GM06990 (cell line): ENCODE measurements at regions not wholly inside any gene's neighbourhood (a gene's known extent, or its start where the extent isn't known, plus 50 kb on each side); places are given as distances from the start of the nearest gene placed in this dataset.

Experiments
- DNase-seq: peaks from one replicate; pipeline ENCODE4 v3.0.0-alpha.2; 2011; ENCODE audit not compliant: insufficient read length; ENCODE audit errors: extremely low read depth
- H3K27me3 ChIP-seq: replicated peaks from 2 replicates; pipeline ENCODE4 v1.6.0; 2011; ENCODE audit warnings: low read length; ENCODE audit not compliant: control insufficient read depth, insufficient read depth
- H3K36me3 ChIP-seq: 2 replicates; pipeline ENCODE4 v1.5.1; 2011; ENCODE audit warnings: low read length; ENCODE audit not compliant: control insufficient read depth, insufficient read depth
- H3K4me3 ChIP-seq: replicated peaks from 2 replicates; pipeline ENCODE4 v1.5.1; 2011; ENCODE audit warnings: low read depth, mild to moderate bottlenecking, control low read depth, low read length
- TF ChIP-seq, protein P1 (sequence below): IDR thresholded peaks from 2 replicates; pipeline ENCODE4 v1.5.1; 2011; ENCODE audit warnings: low read length, control low read depth, mild to moderate bottlenecking, inconsistent platforms; ENCODE audit not compliant: insufficient read depth, poor library complexity, severe bottlenecking

DNA sequence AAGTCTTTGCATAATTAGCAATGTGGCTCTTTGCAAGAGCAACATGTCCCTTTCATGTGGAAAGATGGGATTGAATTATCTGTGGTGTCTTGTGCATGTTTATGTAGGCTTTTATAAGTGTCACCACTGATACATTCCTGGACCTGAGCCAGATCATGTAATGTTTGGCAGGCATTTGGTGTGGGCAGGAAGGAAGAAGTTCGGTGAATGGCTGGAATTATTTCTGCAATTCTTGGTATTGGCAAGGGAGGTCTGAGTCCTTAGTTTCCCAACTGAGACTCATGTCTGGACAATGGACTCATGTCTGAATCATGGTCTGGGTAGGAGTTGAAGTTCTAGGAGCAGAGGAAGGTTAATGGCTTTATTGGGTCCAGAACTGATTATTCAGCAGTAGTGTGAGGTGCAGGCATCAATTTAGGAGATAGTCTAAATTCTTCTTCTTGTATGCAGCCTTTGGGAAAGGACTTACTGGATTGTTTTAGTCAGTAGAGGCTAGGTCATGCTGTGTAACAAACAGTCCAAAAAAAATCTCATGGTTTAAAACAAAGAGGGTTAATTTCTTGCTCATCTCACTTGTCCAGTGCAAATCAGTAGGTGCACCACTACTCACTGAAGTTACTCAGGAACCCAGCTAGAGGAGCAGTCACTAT, 186.5 kb upstream of the LHX5 start:
- TF ChIP-seq, protein P1, sequence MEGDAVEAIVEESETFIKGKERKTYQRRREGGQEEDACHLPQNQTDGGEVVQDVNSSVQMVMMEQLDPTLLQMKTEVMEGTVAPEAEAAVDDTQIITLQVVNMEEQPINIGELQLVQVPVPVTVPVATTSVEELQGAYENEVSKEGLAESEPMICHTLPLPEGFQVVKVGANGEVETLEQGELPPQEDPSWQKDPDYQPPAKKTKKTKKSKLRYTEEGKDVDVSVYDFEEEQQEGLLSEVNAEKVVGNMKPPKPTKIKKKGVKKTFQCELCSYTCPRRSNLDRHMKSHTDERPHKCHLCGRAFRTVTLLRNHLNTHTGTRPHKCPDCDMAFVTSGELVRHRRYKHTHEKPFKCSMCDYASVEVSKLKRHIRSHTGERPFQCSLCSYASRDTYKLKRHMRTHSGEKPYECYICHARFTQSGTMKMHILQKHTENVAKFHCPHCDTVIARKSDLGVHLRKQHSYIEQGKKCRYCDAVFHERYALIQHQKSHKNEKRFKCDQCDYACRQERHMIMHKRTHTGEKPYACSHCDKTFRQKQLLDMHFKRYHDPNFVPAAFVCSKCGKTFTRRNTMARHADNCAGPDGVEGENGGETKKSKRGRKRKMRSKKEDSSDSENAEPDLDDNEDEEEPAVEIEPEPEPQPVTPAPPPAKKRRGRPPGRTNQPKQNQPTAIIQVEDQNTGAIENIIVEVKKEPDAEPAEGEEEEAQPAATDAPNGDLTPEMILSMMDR = no peak
- H3K4me3 ChIP-seq = no peak overlapping the region
- no peak for DNase-seq
- H3K27me3 ChIP-seq = no peaks in the 10 kb centered on the region; the same call in 1 of the 2 replicates
- H3K36me3 ChIP-seq = no peaks in the 10 kb centered on the region

DNA sequence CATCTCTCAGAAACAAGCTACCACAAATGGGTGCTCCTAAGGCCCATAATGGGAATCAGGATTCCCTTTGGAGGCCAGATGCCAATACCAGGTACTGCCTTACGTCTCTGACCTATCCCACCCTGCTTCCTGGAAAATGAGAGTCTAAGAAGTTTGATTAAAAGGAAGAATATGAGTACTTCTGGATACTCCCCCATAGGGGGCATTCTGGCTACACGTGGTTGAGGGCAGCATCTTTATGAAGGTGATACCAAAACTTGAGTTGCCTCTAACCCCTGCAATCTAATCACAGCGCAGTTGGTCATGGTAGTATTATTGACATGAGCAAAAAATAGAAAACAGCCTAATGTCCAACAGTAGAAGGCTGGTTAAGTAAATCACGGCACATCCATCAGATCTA, 184.2 kb upstream of the LHX5 start:
- Histone ChIP-seq H3K36me3 (no peaks in the 10 kb centered on the region), H3K4me3 (no peak overlapping the region), H3K27me3 (no peaks in the 10 kb centered on the region)
- TF ChIP-seq, protein P1 = no peak
- no peak for DNase-seq

DNA sequence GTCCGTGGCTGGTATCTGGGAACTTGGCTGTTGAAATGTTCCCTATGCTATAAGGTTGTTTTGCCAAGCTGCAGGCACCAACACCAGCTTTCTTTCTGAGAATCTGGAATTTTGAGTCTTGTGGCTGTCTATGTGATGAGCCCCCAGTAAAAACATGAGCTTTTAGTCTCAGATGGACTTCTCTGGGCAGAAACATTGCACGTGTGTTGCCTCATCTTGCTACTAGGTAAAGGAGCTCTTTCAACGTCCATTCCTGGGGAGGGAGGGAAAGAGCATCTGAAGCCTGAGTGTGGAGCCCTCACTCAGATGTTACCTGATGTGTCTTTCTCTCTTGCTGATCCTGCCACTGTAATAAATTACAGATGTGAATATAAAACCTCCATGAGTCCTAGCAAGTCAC, 183.8 kb upstream of the LHX5 start:
- H3K36me3 ChIP-seq = no peaks in the 10 kb centered on the region
- H3K27me3 ChIP-seq = no peaks in the 10 kb centered on the region
- TF ChIP-seq, protein P1 = no peak
- H3K4me3 ChIP-seq = no peak overlapping the region
- no peak for DNase-seq

GRCh38 chr12:113651662-113652061, 180.0 kb upstream of the LHX5 start:
- DNase-seq = no peak
- TF ChIP-seq, protein P1 = no peak
- peaks cover 2% of the 10 kb centered on the region; the same call in 1 of the 2 replicates for H3K27me3 ChIP-seq
- H3K4me3 ChIP-seq = no peak overlapping the region
- no peaks in the 10 kb centered on the region for H3K36me3 ChIP-seq

GRCh38 chr12:113650476-113650875, 178.8 kb upstream of the LHX5 start:
- TF ChIP-seq, protein P1 = no peak
- Histone ChIP-seq H3K4me3 (no peak overlapping the region), H3K27me3 (peaks cover 3% of the 10 kb centered on the region; the same call in 1 of the 2 replicates), H3K36me3 (no peaks in the 10 kb centered on the region)
- no peak for DNase-seq
